ENCODE measurements at regions not wholly inside any gene's neighbourhood (a gene's known extent, or its start where the extent isn't known, plus 50 kb on each side); places are given as distances from the start of the nearest gene placed in this dataset.
A peak's percentile ranks its signal among the peaks of the same experiment; 100 is the strongest.

DNA sequence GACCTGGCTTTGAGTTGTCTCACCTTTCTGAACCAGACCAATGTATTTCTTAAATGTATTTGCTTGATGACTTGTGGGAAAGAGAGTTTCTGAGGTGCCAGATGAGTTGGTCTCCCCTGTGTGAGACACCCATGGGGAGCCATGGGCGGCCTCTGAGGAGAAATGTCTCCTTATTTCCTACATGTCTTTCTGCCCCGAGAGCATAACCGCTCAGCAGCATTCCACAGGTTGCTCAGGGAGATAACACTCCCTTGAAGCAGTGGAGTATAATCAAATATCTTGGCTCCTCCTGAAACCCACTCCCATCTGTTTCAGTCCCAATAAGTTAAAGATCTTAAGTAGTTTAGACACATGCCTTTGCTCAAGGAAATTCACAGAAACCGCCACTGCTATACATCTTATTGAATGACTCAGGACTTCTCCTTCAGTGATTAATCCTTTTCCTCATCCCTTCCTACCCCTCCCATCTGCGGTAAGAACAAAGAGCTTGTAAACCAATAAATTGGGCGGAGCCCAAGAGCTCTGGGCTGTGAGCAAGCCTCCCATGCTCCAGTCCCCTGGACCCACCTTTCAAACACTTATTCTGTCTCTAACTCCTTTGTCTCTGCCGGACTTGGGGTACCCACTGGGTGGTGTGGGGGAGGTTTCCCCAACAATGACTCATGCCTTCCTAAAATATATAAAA is 285.5 kb upstream of the LRRTM4 start:
- H3K4me3 Mint-ChIP-seq (ENCODE audit: unreplicated experiment) = no peak overlapping the region
- H3K9me3 ChIP-seq = no peaks in the 10 kb centered on the region; the same call in 1 of the 2 replicates
- CTCF ChIA-PET = no interaction called here
- H3K4me3 ChIP-seq (ENCODE audit: low read depth, low read length) = no peak overlapping the region
- H3K36me3 Mint-ChIP-seq (ENCODE audit: insufficient read depth, unreplicated experiment) = no peaks in the 10 kb centered on the region
- no peak for TF ChIP-seq CTCF (IDR thresholded peaks at IDR 0.05; ENCODE audit: insufficient read depth in 1 of 2, low read depth in 1 of 2, low read length in 1 of 2, severe bottlenecking in 1 of 2, unreplicated experiment in 1 of 2)
- H3K9me3 Mint-ChIP-seq (ENCODE audit: unreplicated experiment) = peaks cover 45% of the 10 kb centered on the region
- peaks cover 19% of the 10 kb centered on the region for H3K4me1 ChIP-seq
- intact Hi-C loops (cut with micrococcal nuclease; ENCODE audit: unreplicated experiment) = no loop called here
- H3K4me1 Mint-ChIP-seq (ENCODE audit: low read depth, unreplicated experiment) = peaks cover 18% of the 10 kb centered on the region
- no peaks in the 10 kb centered on the region for H3K27me3 ChIP-seq (replicated peaks; ENCODE audit: control insufficient read depth, insufficient read depth, low read length)
- no peaks in the 10 kb centered on the region; the same call in 1 of the 2 replicates for H3K36me3 ChIP-seq (ENCODE audit: control insufficient read depth, insufficient read depth, low read length)
- BruUV-seq (replicated peaks) = no TSS peak
- POLR2A ChIA-PET = no interaction called here
- peak overlapping the region; percentile 77 for H3K27ac Mint-ChIP-seq (ENCODE audit: unreplicated experiment)
- peak; percentile 49 to 55 for DNase-seq
- no peaks in the 10 kb centered on the region for H3K27me3 Mint-ChIP-seq (ENCODE audit: insufficient read depth, unreplicated experiment)

DNA sequence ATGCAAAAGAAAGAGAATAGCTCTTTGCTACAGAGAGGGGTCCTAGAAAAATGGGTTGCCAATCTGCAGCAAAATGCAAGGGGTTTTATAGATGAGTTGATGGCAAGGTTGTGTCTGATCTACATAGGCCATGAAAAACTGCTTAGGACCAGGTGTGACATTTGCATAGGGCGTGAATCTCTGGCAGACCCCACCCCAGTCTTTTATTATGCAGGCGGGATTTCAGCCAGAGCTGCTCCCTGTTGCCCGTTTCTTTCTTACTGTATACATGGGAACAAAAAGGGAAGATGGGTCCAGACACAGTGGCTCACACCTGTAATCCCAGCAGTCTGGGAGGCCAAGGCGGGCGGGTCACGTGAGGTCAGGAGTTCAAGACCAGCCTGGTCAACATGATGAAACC is 286.4 kb upstream of the LRRTM4 start:
- TF ChIP-seq CTCF (IDR thresholded peaks at IDR 0.05; ENCODE audit: insufficient read depth in 1 of 2, low read depth in 1 of 2, low read length in 1 of 2, severe bottlenecking in 1 of 2, unreplicated experiment in 1 of 2) = no peak
- peaks cover 19% of the 10 kb centered on the region for H3K4me1 ChIP-seq
- H3K4me3 Mint-ChIP-seq (ENCODE audit: unreplicated experiment) = no peak overlapping the region
- intact Hi-C loops (cut with micrococcal nuclease; ENCODE audit: unreplicated experiment) = no loop called here
- POLR2A ChIA-PET = no interaction called here
- H3K9me3 Mint-ChIP-seq (ENCODE audit: unreplicated experiment) = peaks cover 45% of the 10 kb centered on the region
- no peaks in the 10 kb centered on the region; the same call in 1 of the 2 replicates for H3K36me3 ChIP-seq (ENCODE audit: control insufficient read depth, insufficient read depth, low read length)
- no peaks in the 10 kb centered on the region; the same call in 1 of the 2 replicates for H3K9me3 ChIP-seq
- CTCF ChIA-PET = no interaction called here
- H3K36me3 Mint-ChIP-seq (ENCODE audit: insufficient read depth, unreplicated experiment) = no peaks in the 10 kb centered on the region
- H3K4me1 Mint-ChIP-seq (ENCODE audit: low read depth, unreplicated experiment) = peaks cover 24% of the 10 kb centered on the region
- DNase-seq = no peak
- peak overlapping the region; percentile 77 for H3K27ac Mint-ChIP-seq (ENCODE audit: unreplicated experiment)
- no peaks in the 10 kb centered on the region for H3K27me3 ChIP-seq (replicated peaks; ENCODE audit: control insufficient read depth, insufficient read depth, low read length)
- BruUV-seq (replicated peaks) = no TSS peak
- H3K27me3 Mint-ChIP-seq (ENCODE audit: insufficient read depth, unreplicated experiment) = no peaks in the 10 kb centered on the region
- no peak overlapping the region for H3K4me3 ChIP-seq (ENCODE audit: low read depth, low read length)

GRCh38 chr2:77813599-77813998 is 291.4 kb upstream of the LRRTM4 start:
- no TSS peak for BruUV-seq (replicated peaks)
- intact Hi-C loops (cut with micrococcal nuclease; ENCODE audit: unreplicated experiment) = loop anchor here (1.0 kb wide), 1 partner anchor 10 kb away; no protein-coding TSS in a partner anchor
- Mint-ChIP-seq H3K27me3 (ENCODE audit: insufficient read depth, unreplicated experiment) (no peaks in the 10 kb centered on the region), H3K27ac (ENCODE audit: unreplicated experiment) (peak overlapping the region; percentile 63), H3K36me3 (ENCODE audit: insufficient read depth, unreplicated experiment) (peaks cover 4% of the 10 kb centered on the region), H3K4me1 (ENCODE audit: low read depth, unreplicated experiment) (peaks cover 22% of the 10 kb centered on the region), H3K9me3 (ENCODE audit: unreplicated experiment) (peaks cover 30% of the 10 kb centered on the region), H3K4me3 (ENCODE audit: unreplicated experiment) (peak overlapping the region; percentile 30)
- DNase-seq = no peak
- Histone ChIP-seq H3K4me3 (ENCODE audit: low read depth, low read length) (no peak overlapping the region), H3K9me3 (no peaks in the 10 kb centered on the region; the same call in 1 of the 2 replicates), H3K4me1 (peaks cover 14% of the 10 kb centered on the region), H3K36me3 (ENCODE audit: control insufficient read depth, insufficient read depth, low read length) (no peaks in the 10 kb centered on the region), H3K27me3 (replicated peaks; ENCODE audit: control insufficient read depth, insufficient read depth, low read length) (no peaks in the 10 kb centered on the region)
- POLR2A ChIA-PET = no interaction called here
- no peak for TF ChIP-seq CTCF (IDR thresholded peaks at IDR 0.05; ENCODE audit: insufficient read depth in 1 of 2, low read depth in 1 of 2, low read length in 1 of 2, severe bottlenecking in 1 of 2, unreplicated experiment in 1 of 2)
- CTCF ChIA-PET = no interaction called here
